GM18505 (cell line): ENCODE measurements at regions not wholly inside any gene's neighbourhood (a gene's known extent, or its start where the extent isn't known, plus 50 kb on each side); places are given as distances from the start of the nearest gene placed in this dataset.
A peak's percentile ranks its signal among the peaks of the same experiment; 100 is the strongest.
"Not testable (repeated sequence)": the region's sequence is repeated elsewhere in the genome, so short reads cannot be mapped to it uniquely, and the experiment has no call there.

ENCODE experiments used
- ATAC-seq: cut with Tn5 transposase; IDR thresholded peaks from one replicate; pipeline ENCODE4 v1.9.1; 2021; ENCODE audit not compliant: unreplicated experiment
- POLR2A ChIP-seq: IDR thresholded peaks from 4 replicates; pipeline ENCODE4 v1.6.1; 2011; ENCODE audit warnings: borderline replicate concordance; ENCODE audit not compliant: insufficient read depth, insufficient read length; ENCODE audit errors: extremely low read depth

- ATAC-seq = no peak
- TF ChIP-seq POLR2A = no peak
These were observed 51.9 kb upstream of the PTPRJ start for GRCh38 chr11:47928426-47928825.

- no peak for TF ChIP-seq POLR2A
- ATAC-seq = no peak
These were observed 56.1 kb upstream of the PTPRJ start for GRCh38 chr11:47924184-47924691.

GRCh38 chr11:47923667-47924066, 56.7 kb upstream of the PTPRJ start:
- no peak for TF ChIP-seq POLR2A
- ATAC-seq = no peak

GRCh38 chr11:47921080-47921555, 59.2 kb upstream of the PTPRJ start:
- ATAC-seq = not testable (repeated sequence)

GRCh38 chr11:47918882-47919495, 61.4 kb upstream of the PTPRJ start:
- no peak for ATAC-seq
- no peak for TF ChIP-seq POLR2A

- no peak for TF ChIP-seq POLR2A
- ATAC-seq = no peak
These were observed 62.0 kb upstream of the PTPRJ start for GRCh38 chr11:47918370-47918690.

- TF ChIP-seq POLR2A = no peak
- peak; percentile 38 for ATAC-seq
These were observed 62.6 kb upstream of the PTPRJ start for GRCh38 chr11:47917599-47918369.

GRCh38 chr11:47916361-47916841, 64.0 kb upstream of the PTPRJ start:
- TF ChIP-seq POLR2A = no peak
- ATAC-seq = no peak

GRCh38 chr11:47915783-47916182, 64.6 kb upstream of the PTPRJ start:
- ATAC-seq = no peak
- TF ChIP-seq POLR2A = no peak

GRCh38 chr11:47915374-47915773, 65.0 kb upstream of the PTPRJ start:
- no peak for ATAC-seq
- no peak for TF ChIP-seq POLR2A

GRCh38 chr11:47914743-47915142, 65.6 kb upstream of the PTPRJ start:
- ATAC-seq = no peak

GRCh38 chr11:47913529-47914244, 65.5 kb upstream of the NUP160 start:
- no peak for ATAC-seq
- TF ChIP-seq POLR2A = no peak

More at GRCh38 chr11:47914743-47915142, 65.6 kb upstream of the PTPRJ start:
- no peak for TF ChIP-seq POLR2A

- no peak for TF ChIP-seq POLR2A
- ATAC-seq = no peak
These were observed 64.8 kb upstream of the NUP160 start for GRCh38 chr11:47912843-47913437.
